Activated T-helper 1 cell treated with Interleukin-2 at 50 U/mL for 16 hours (primary cell): ENCODE measurements at regions not wholly inside any gene's neighbourhood (a gene's known extent, or its start where the extent isn't known, plus 50 kb on each side); places are given as distances from the start of the nearest gene placed in this dataset.
"Not testable (repeated sequence)": the region's sequence is repeated elsewhere in the genome, so short reads cannot be mapped to it uniquely, and the experiment has no call there.

ENCODE experiments used
- DNase-seq: peaks from one replicate; pipeline ENCODE4 v3.0.0-alpha.2; 2020; ENCODE audit warnings: low read depth

- DNase-seq: no peak
Measured at GRCh38 chr4:155591738-155592143, 74.9 kb upstream of the GUCY1A1 start.

DNA sequence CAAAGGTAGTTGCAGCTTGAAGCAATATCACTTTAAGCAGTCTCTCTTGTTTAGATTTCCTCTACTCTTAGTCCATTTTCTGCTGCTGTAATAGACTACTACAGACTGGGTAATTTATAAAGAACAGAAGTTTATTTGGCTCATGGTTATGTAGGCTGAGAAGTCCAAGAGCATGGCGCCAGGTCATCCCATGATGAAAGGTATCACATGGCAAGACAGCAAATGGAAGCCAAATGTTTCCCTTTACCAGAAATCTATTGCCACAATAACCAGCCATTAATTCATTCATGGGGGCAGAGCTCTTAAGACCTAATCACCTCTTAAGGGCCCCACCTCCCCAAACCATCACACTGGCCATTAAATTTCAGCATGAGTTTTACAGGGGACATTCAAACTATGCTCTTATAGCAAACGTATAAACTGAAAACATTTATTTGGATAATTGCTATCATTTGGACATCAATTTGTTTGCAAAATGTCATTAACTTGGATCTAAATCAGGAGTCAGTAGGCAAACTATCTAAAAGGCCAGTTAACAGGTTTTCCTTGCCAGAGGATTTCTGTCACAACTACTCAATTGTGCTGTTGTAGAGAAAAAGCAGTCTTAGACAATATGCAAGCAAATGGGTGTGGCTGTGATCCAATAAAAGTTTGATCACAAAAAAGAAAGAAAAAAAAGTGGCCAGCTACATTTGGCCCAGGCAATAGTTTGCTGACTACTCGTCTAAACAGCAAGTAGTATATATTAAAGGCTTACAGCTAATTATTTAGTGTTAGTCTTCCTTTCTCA is 75.7 kb upstream of the GUCY1A1 start:
- no peak for DNase-seq

DNA sequence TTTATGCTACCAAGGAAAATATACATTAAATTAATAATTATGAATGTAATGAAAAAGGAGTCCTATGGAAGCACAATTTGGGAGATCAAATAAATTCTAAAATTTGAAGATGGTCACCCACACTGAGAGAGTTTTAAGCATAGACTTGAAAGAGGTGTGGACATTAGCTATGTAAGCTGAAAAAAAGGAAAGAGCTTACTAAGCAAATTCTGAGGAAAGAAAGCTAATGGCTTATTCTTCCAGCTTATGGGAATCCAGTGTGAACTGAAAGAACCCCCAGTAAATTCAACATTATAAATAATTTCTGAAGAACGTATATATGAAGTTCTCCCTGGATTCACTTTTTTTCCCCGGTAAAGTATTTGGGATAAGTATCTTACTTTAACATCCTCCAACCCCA is 78.2 kb upstream of the GUCY1A1 start:
- no peak for DNase-seq

DNA sequence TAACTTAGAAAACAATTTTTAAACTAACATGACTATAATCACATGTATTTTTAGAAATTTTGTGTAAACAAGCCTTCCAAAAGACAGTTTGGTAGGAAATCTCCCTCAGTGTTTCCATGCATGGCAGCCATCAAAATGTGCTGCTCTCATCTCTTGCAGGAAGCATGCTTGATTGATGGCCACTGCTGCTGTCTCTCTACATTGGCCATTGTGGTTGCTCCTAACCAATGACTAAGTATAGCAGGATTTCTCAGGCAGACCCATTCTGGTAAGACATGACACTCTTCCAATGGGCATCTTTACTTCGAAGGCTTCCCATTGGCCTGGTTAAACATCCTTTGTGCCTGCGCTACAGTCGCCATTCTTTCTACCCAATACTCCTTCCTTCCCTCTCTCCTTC is 78.9 kb upstream of the GUCY1A1 start:
- no peak for DNase-seq

GRCh38 chr4:155582971-155583437 is 83.6 kb upstream of the GUCY1A1 start:
- DNase-seq: no peak

DNA sequence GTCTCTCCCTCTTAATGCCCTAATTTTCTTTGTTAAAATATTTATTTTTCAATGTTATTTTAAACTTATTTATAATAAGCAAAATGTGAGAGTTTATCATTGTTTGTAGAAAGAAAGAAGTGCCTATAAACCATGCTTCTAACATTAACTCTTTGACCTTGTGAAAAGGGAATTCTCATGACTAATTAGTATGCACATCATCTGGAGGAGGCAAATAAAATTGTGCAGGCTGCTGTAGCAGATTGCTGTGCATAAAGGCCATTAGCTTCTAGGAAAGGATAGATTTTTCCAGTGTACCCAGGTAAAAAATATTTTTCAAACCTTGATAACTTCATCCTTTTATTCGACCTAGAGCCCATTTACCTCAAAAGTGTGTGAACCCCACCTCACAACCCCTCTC is 84.6 kb upstream of the GUCY1A1 start:
- DNase-seq: no peak

DNA sequence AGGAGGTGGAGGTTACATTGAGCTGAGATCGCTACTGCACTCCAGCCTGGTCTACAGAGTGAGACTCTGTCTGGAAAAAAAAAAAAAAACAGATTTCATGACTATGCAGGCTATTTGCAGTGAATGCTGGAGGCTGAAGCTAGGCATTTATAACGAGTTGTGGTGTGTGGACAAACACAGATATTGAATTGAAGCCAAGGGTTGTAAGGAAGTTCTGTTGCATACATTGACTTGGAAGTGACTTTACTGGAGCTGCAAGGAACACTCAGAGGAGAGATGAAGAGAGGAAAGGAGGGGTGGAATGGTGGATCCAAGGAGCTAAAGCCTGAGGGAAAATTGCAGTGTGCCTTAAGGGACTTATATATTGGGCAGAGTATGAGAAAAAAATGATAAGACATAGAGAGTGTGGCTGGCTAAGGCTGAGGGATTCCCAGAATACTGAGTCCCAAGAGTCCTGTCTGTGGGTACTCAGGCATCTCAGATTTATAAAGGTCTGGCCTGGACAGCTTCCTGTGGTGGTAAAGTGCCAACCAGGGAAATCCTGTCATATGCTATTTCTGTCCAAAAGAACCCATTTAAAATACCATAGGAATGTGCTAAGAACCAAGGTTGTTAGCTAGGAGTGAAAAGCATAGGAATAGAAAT is 87.8 kb upstream of the GUCY1A1 start:
- DNase-seq: no peak

DNA sequence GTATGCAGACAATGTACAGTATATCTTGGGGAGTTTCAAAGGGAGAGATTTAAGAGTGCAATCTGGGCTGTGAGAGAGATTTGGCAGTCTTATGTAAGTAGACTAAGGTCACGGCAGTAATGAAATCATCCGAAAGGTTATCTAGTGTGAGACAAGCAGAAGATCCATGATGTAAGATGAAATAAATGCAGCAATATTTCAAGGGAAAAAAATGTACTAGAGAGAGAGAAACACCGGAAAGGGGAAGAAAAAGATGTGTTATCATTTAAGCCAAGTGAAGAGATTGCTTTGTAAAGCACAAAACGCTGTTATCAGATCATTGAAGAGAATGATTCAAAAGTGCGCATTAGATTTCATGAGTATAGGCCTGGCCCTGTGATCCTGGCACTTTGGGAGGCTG is 88.4 kb upstream of the GUCY1A1 start:
- no peak for DNase-seq

GRCh38 chr4:155574329-155574728 is 92.3 kb upstream of the GUCY1A1 start:
- DNase-seq: not testable (repeated sequence)

DNA sequence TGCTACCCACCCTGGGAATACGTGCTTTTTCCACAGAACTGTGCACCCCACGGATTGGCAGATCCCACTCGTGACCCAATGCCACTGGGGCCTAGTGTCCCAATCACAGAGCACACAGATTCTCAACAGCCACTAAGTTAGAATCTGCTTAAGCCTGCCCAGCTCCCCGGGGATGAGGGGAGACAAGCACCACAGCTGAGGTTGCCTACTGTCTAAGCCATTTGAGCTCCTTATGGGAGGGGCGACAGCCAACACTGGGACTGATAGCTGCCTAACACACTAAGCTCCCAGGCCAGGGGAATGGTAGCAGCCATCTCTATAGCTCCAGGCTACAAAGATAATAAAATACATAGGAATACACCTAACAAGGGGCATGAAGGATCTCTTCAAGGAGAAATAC is 93.5 kb upstream of the GUCY1A1 start:
- DNase-seq: no peak

- DNase-seq: no peak
Measured at GRCh38 chr4:155572106-155572703, 94.4 kb upstream of the GUCY1A1 start.

GRCh38 chr4:155571184-155571944 is 95.3 kb upstream of the GUCY1A1 start:
- DNase-seq: no peak

DNA sequence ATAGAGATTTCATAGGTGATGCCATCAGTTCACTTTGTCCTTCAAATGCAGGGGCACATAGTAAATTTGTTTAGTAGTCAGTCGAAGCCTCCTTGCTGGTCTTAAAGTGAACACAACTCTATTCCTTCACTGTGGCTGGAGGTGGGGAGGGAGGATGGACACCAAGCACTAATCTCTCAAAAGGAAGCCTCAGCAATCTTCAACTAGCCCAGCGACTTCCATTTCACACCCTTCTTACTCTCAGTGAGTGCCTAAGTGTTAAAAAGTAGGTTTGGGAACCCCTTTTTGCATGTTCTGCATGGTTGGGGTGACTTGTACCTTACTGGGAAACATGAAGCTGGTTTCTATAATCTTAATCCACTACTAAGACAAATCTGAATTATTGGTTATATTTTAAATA is 96.0 kb upstream of the GUCY1A1 start:
- DNase-seq: no peak

DNA sequence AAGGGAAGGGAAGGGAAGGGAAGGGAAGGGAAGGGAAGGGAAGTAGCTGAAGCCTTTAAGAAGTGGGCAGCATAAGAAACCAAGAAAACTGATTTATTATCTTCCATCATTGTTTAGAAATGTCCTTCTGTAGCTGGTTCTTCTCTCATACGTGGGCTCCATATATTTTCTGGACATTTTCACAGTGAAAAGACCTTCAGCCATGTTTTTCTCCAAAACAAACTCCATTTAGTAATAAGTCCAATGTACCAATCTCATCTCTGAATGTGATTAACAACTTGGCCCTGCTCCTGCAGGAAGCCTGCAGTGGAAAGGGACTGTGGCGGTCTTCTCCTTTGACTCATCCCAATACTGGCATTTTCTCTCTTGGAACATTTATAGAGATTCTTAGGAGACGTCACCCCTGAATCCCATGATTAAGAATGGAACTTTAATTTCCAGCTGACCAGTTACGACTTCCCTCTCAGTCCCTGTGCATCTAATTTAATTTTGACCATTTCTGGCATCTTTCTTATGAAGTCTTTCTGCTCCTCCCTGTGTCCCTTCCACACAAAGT is 96.6 kb upstream of the GUCY1A1 start:
- no peak for DNase-seq

DNA sequence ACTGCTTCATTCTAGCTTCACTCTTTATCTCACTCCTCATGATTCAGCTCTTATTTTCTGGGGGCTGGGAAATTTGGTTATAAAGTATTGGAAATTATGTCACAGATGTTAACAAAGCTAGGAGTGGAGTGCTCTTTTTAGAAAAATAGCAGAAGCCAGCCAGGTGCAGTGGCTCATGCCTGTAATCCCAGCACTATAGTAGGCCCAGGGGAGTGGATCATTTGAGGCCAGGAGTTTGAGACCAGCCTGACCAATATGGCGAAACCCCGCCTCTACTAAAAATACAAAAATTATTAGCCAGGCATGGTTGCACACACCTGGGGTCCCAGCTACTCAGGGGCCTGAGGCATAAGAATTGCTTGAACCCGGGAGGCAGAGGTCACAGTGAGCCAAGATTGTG is 97.2 kb upstream of the GUCY1A1 start:
- DNase-seq: no peak

GRCh38 chr4:155568641-155569220 is 97.9 kb upstream of the GUCY1A1 start:
- DNase-seq: no peak

- DNase-seq: no peak
Measured at GRCh38 chr4:155566354-155566753, 100.3 kb upstream of the GUCY1A1 start.

GRCh38 chr4:155565776-155566175 is 100.9 kb upstream of the GUCY1A1 start:
- no peak for DNase-seq

GRCh38 chr4:155565330-155565729 is 101.3 kb upstream of the GUCY1A1 start:
- no peak for DNase-seq

- no peak for DNase-seq
Measured at GRCh38 chr4:155564880-155565279, 101.8 kb upstream of the GUCY1A1 start.

DNA sequence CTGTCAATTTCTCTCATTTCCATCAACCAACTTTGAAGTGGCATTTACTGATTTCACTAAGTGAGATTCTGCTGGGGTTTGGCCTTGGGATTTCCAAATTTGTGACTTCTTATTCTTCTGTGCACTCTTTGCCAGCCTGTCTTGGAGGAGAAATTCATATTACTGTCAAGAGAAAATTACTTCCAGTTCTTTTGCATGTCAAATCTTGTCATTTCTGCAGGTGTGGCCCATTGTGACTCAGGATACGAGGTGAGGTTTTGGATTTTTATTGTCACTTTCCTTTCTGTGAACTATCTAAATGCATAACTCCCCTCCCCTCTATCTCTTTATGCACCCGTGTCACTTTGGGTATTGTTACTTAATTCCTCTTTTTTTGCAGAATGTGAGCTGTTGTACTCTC is 102.6 kb upstream of the GUCY1A1 start:
- DNase-seq: no peak

DNA sequence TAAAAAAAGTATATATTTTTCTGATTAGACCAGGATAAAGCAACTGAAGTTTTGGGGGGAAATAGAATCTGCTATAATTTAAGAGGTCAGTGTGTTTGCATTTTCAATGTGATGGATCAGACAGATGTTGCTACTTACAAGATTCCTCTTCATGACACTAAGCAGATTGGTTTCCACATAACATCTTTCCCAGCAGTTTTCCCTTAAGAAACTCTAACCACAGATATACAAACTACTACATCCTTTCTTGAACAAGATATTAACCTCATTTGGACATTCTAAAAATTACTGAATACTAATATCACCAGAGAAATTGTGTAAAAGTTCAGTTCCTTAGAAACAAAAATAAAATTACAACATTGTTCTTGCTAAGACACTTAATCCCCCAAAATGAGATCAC is 106.7 kb upstream of the GUCY1A1 start:
- no peak for DNase-seq
